WTC11 (cell line): ENCODE measurements at regions not wholly inside any gene's neighbourhood (a gene's known extent, or its start where the extent isn't known, plus 50 kb on each side); places are given as distances from the start of the nearest gene placed in this dataset.

Experiments
- ATAC-seq: fragments of 200-7000 bp; cut with Tn5 transposase; 2 replicates; pipeline ENCODE4 v1.10.0; 2021; ENCODE audit warnings: mild to moderate bottlenecking, moderate library complexity
- CTCF ChIA-PET: fragments of 300-600 bp; sonication (Branson Sonifier 250); formaldehyde crosslinking; loops from one replicate; lab custom pipeline; 2021; ENCODE audit warnings: antibody characterized with exemption; lab: Charles Lee
- POLR2A ChIA-PET: fragments of 350-600 bp; sonication (Branson Sonifier 250); formaldehyde crosslinking; loops from one replicate; lab custom pipeline; 2021; ENCODE audit warnings: antibody characterized with exemption; lab: Charles Lee
- DNase-seq: peaks from one replicate; pipeline ENCODE4 v3.0.0; 2021; ENCODE audit warnings: low spot score
- H3K27ac Mint-ChIP-seq: 2 replicates; pipeline ENCODE4 v1.8.0; 2021; ENCODE audit warnings: mixed read lengths
- H3K27me3 Mint-ChIP-seq: 2 replicates; pipeline ENCODE4 v1.8.0; 2021; ENCODE audit warnings: low read depth, mild to moderate bottlenecking, moderate library complexity, mixed read lengths
- H3K36me3 Mint-ChIP-seq: 2 replicates; pipeline ENCODE4 v1.8.0; 2021; ENCODE audit warnings: mixed read lengths
- H3K4me1 Mint-ChIP-seq: 2 replicates; pipeline ENCODE4 v1.8.0; 2022; ENCODE audit warnings: mixed read lengths
- H3K4me3 Mint-ChIP-seq: 2 replicates; pipeline ENCODE4 v1.8.0; 2021; ENCODE audit warnings: mild to moderate bottlenecking, moderate library complexity, mixed read lengths
- H3K9me3 Mint-ChIP-seq: 2 replicates; pipeline ENCODE4 v1.8.0; 2021; ENCODE audit warnings: mixed read lengths
- CREM ChIP-seq: sonication (generic); formaldehyde crosslinking; IDR thresholded peaks from 2 replicates; pipeline ENCODE4 v1.8.1; 2022; ENCODE audit warnings: mild to moderate bottlenecking, missing genetic modification reagents, moderate library complexity
- ELF4 ChIP-seq: sonication (generic); formaldehyde crosslinking; IDR thresholded peaks from 2 replicates; pipeline ENCODE4 v1.8.1; 2022; ENCODE audit warnings: low read depth, mild to moderate bottlenecking, moderate library complexity, missing genetic modification reagents
- ESRRA ChIP-seq: sonication (generic); formaldehyde crosslinking; IDR thresholded peaks from 2 replicates; pipeline ENCODE4 v1.8.1; 2022; ENCODE audit warnings: mild to moderate bottlenecking, missing genetic modification reagents, borderline replicate concordance
- FOXJ3 ChIP-seq: sonication (generic); formaldehyde crosslinking; IDR thresholded peaks from 2 replicates; pipeline ENCODE4 v1.9.0; 2021; ENCODE audit warnings: missing genetic modification reagents, mild to moderate bottlenecking, borderline replicate concordance
- GABPB1 ChIP-seq: sonication (generic); formaldehyde crosslinking; IDR thresholded peaks from 2 replicates; pipeline ENCODE4 v1.8.1; 2023; ENCODE audit warnings: mild to moderate bottlenecking, missing genetic modification reagents
- GTF2I ChIP-seq: fragments of 250-450 bp; sonication (Bioruptor Pico); conservative IDR thresholded peaks from 2 replicates; pipeline ENCODE4 v1.4.0; 2021; ENCODE audit warnings: mild to moderate bottlenecking
- NR1H2 ChIP-seq: sonication (generic); formaldehyde crosslinking; IDR thresholded peaks from 2 replicates; pipeline ENCODE4 v1.9.0; 2021; ENCODE audit warnings: mild to moderate bottlenecking, moderate library complexity, missing genetic modification reagents
- NR2C2 ChIP-seq: sonication (generic); formaldehyde crosslinking; IDR thresholded peaks from 2 replicates; pipeline ENCODE4 v1.8.0; 2022; ENCODE audit warnings: mild to moderate bottlenecking, missing genetic modification reagents
- SMAD4 ChIP-seq: sonication (generic); formaldehyde crosslinking; IDR thresholded peaks from 2 replicates; pipeline ENCODE4 v1.8.0; 2022; ENCODE audit warnings: mild to moderate bottlenecking, missing genetic modification reagents
- TEAD4 ChIP-seq: sonication (generic); formaldehyde crosslinking; IDR thresholded peaks from 2 replicates; pipeline ENCODE4 v1.8.0; 2022; ENCODE audit warnings: mild to moderate bottlenecking, missing genetic modification reagents
- TF ChIP-seq, protein P1 (sequence below): sonication (generic); formaldehyde crosslinking; conservative IDR thresholded peaks from 2 replicates; pipeline ENCODE4 v1.8.1; 2022; ENCODE audit warnings: mild to moderate bottlenecking, missing genetic modification reagents
- TF ChIP-seq, protein P2 (sequence below): fragments of 250-450 bp; sonication (Bioruptor Pico); conservative IDR thresholded peaks from 2 replicates; pipeline ENCODE4 v1.9.0; 2021; ENCODE audit warnings: mild to moderate bottlenecking
- TF ChIP-seq, protein P3 (sequence below): sonication (generic); formaldehyde crosslinking; IDR thresholded peaks from 2 replicates; pipeline ENCODE4 v1.8.1; 2022; ENCODE audit warnings: mild to moderate bottlenecking, missing genetic modification reagents, moderate library complexity, borderline replicate concordance
- TF ChIP-seq, protein P4 (sequence below): sonication (generic); formaldehyde crosslinking; IDR thresholded peaks from 2 replicates; pipeline ENCODE4 v1.8.0; 2023; ENCODE audit warnings: missing genetic modification reagents, mild to moderate bottlenecking, borderline replicate concordance
- TF ChIP-seq, protein P5 (sequence below): fragments of 200-600 bp; IDR thresholded peaks from 2 replicates; pipeline ENCODE4 v1.8.0; 2022; ENCODE audit warnings: antibody characterized with exemption
- TF ChIP-seq, protein P6 (sequence below): fragments of 250-450 bp; sonication (Bioruptor Pico); IDR thresholded peaks from 2 replicates; pipeline ENCODE4 v2.1.2; 2022; ENCODE audit warnings: mild to moderate bottlenecking, moderate library complexity

DNA sequence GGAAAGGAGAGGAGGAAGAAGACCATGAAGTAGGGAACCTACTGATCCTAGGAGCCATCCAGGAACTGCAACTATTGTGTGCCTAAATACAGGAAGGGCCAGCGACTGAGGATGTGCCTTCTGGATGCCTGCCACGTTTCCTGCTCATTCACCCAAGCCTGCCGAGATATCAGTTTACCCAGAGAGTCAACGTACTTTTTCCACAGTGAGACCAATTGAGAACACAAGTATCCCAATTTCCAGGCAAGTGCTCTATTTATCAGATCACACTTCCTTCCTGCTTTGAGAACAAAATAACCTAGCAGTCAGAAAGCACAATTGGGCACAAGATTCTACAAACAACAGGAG is 122.4 kb downstream of the AKAP11 start:
- Mint-ChIP-seq H3K9me3 (peaks cover 3% of the 10 kb centered on the region; the same call in 1 of the 2 replicates), H3K4me1 (peaks cover 13% of the 10 kb centered on the region), H3K27me3 (no peaks in the 10 kb centered on the region; the same call in 1 of the 2 replicates), H3K27ac (no peak overlapping the region), H3K36me3 (no peaks in the 10 kb centered on the region), H3K4me3 (no peak overlapping the region)
- POLR2A ChIA-PET, result no interaction called here
- TF ChIP-seq TEAD4 (CRISPR knock-in tag), result no peak
- TF ChIP-seq GABPB1, result no peak
- no peak for TF ChIP-seq NR1H2 (CRISPR knock-in tag)
- TF ChIP-seq NR2C2 (CRISPR knock-in tag), result no peak
- TF ChIP-seq FOXJ3 (CRISPR knock-in tag), result no peak
- no peak for TF ChIP-seq ESRRA
- TF ChIP-seq, protein P1, sequence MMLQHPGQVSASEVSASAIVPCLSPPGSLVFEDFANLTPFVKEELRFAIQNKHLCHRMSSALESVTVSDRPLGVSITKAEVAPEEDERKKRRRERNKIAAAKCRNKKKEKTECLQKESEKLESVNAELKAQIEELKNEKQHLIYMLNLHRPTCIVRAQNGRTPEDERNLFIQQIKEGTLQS (CRISPR knock-in tag), result no peak
- CTCF ChIA-PET, result no interaction called here
- no peak for ATAC-seq
- DNase-seq, result no peak

DNA sequence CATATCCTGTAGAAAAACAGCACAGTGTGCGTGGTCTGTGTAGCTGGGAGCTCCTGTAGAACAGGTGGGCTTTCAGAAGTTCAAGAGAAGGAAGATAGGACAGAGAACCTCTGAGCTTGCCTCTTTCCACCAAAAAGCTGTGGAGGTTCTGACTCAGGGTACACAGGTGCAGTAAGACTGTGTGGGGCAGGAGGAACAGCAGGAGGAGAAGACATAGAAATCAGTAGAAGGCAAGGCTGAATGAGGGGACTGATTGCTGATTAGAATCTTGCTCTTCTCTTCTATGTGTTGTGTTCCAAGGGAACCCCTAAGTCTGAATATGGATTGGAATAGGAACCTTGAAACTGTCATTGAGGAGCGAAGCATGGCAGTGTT is 122.7 kb downstream of the AKAP11 start:
- POLR2A ChIA-PET, result no interaction called here
- DNase-seq (no peak), ATAC-seq (no peak)
- Mint-ChIP-seq H3K27me3 (no peaks in the 10 kb centered on the region; the same call in 1 of the 2 replicates), H3K4me1 (peaks cover 13% of the 10 kb centered on the region), H3K36me3 (no peaks in the 10 kb centered on the region), H3K9me3 (peaks cover 3% of the 10 kb centered on the region; the same call in 1 of the 2 replicates), H3K27ac (no peak overlapping the region), H3K4me3 (no peak overlapping the region)
- CTCF ChIA-PET, result no interaction called here
- no peak for TF ChIP-seq ELF4
- TF ChIP-seq CREM (CRISPR knock-in tag), result no peak
- TF ChIP-seq, protein P2, sequence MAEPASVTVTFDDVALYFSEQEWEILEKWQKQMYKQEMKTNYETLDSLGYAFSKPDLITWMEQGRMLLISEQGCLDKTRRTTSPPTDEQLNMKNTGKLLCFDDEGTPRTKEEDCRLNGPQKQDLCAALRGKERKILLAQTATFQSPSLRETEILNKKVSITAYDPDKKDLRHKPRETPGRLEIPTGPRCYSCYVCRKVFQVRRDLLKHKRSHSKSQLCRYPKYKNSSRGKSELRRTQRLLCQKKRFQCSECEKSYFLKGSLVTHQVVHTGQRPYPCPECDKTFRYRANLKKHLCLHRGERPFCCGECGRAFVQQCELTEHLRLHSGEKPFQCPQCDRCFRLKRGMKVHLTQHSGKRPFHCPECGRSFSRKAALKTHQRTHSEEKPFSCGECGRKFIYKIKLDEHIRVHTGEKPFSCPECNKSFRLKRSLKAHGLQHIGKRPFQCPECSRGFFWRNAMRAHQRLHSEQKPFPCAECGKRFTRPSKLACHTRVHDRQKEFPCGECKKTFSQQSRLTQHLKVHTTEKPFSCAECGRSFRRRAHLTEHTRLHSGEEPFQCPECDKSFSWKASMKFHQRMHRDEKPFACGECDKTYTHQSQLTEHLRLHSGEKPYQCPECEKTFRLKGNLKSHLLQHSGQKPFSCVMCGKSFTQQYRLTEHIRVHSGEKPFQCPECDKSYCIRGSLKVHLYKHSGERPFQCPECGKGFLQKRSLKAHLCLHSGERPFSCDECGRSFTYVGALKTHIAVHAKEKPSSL (CRISPR knock-in tag), result no peak
- no peak for TF ChIP-seq ESRRA
- TF ChIP-seq, protein P3, sequence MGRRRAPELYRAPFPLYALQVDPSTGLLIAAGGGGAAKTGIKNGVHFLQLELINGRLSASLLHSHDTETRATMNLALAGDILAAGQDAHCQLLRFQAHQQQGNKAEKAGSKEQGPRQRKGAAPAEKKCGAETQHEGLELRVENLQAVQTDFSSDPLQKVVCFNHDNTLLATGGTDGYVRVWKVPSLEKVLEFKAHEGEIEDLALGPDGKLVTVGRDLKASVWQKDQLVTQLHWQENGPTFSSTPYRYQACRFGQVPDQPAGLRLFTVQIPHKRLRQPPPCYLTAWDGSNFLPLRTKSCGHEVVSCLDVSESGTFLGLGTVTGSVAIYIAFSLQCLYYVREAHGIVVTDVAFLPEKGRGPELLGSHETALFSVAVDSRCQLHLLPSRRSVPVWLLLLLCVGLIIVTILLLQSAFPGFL, result no peak
- TF ChIP-seq, protein P4, sequence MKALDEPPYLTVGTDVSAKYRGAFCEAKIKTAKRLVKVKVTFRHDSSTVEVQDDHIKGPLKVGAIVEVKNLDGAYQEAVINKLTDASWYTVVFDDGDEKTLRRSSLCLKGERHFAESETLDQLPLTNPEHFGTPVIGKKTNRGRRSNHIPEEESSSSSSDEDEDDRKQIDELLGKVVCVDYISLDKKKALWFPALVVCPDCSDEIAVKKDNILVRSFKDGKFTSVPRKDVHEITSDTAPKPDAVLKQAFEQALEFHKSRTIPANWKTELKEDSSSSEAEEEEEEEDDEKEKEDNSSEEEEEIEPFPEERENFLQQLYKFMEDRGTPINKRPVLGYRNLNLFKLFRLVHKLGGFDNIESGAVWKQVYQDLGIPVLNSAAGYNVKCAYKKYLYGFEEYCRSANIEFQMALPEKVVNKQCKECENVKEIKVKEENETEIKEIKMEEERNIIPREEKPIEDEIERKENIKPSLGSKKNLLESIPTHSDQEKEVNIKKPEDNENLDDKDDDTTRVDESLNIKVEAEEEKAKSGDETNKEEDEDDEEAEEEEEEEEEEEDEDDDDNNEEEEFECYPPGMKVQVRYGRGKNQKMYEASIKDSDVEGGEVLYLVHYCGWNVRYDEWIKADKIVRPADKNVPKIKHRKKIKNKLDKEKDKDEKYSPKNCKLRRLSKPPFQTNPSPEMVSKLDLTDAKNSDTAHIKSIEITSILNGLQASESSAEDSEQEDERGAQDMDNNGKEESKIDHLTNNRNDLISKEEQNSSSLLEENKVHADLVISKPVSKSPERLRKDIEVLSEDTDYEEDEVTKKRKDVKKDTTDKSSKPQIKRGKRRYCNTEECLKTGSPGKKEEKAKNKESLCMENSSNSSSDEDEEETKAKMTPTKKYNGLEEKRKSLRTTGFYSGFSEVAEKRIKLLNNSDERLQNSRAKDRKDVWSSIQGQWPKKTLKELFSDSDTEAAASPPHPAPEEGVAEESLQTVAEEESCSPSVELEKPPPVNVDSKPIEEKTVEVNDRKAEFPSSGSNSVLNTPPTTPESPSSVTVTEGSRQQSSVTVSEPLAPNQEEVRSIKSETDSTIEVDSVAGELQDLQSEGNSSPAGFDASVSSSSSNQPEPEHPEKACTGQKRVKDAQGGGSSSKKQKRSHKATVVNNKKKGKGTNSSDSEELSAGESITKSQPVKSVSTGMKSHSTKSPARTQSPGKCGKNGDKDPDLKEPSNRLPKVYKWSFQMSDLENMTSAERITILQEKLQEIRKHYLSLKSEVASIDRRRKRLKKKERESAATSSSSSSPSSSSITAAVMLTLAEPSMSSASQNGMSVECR (CRISPR knock-in tag), result no peak
- TF ChIP-seq, protein P5, sequence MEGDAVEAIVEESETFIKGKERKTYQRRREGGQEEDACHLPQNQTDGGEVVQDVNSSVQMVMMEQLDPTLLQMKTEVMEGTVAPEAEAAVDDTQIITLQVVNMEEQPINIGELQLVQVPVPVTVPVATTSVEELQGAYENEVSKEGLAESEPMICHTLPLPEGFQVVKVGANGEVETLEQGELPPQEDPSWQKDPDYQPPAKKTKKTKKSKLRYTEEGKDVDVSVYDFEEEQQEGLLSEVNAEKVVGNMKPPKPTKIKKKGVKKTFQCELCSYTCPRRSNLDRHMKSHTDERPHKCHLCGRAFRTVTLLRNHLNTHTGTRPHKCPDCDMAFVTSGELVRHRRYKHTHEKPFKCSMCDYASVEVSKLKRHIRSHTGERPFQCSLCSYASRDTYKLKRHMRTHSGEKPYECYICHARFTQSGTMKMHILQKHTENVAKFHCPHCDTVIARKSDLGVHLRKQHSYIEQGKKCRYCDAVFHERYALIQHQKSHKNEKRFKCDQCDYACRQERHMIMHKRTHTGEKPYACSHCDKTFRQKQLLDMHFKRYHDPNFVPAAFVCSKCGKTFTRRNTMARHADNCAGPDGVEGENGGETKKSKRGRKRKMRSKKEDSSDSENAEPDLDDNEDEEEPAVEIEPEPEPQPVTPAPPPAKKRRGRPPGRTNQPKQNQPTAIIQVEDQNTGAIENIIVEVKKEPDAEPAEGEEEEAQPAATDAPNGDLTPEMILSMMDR, result no peak
- no peak for TF ChIP-seq GTF2I (CRISPR knock-in tag)
- no peak for TF ChIP-seq FOXJ3 (CRISPR knock-in tag)
- TF ChIP-seq, protein P6, sequence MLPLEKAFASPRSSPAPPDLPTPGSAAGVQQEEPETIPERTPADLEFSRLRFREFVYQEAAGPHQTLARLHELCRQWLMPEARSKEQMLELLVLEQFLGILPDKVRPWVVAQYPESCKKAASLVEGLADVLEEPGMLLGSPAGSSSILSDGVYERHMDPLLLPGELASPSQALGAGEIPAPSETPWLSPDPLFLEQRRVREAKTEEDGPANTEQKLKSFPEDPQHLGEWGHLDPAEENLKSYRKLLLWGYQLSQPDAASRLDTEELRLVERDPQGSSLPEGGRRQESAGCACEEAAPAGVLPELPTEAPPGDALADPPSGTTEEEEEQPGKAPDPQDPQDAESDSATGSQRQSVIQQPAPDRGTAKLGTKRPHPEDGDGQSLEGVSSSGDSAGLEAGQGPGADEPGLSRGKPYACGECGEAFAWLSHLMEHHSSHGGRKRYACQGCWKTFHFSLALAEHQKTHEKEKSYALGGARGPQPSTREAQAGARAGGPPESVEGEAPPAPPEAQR (CRISPR knock-in tag), result no peak
- TF ChIP-seq SMAD4 (CRISPR knock-in tag), result no peak
- TF ChIP-seq TEAD4 (CRISPR knock-in tag), result no peak
